SHP77 treated with DMSO at 0.1 percent for 48 hours (cell line): ENCODE measurements at regions not wholly inside any gene's neighbourhood (a gene's known extent, or its start where the extent isn't known, plus 50 kb on each side); places are given as distances from the start of the nearest gene placed in this dataset.
"Not testable (repeated sequence)": the region's sequence is repeated elsewhere in the genome, so short reads cannot be mapped to it uniquely, and the experiment has no call there.

Experiments used
- DNase-seq: peaks from one replicate; lab custom pipeline; 2025; lab: John Stamatoyannopoulos, UW

DNA sequence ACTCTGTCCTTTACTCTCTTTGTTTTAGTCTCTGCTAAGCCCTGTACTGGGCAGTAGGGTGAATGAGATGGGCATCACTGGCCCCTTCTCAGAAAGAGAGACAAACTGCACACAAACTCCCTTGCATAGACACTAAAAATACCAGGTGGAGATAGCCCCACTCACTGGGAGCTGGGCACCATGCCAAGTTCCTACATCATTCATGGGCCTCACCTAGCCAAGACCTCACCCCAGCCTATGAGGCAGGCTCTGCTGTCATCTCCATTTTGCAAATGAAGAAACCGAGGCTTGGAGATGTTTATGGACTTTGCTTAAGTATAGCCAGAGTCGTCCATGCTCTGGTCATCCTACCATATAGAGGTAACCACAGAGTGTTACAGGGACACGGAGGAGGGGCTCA, 499.8 kb upstream of the CDH11 start:
- DNase-seq: peak; percentile 10

DNA sequence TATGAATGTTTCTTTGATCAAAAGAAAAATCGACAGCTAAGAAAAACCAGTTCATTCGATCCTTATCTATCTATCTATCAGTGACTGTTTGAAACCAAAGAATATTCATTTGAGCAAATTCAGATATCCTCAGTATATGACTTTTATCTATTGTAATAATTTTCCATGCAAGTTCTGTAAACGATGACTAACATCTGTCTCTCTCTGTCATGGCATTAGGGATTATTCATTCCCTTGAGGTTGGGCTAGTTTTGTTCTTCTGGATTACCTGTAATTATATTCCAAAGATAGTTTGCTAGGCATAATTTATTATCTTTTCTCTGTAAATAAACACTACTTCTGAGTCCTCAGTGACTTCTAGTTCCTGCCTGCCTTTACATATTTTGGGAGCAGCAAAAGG, 497.7 kb upstream of the CDH11 start:
- no peak for DNase-seq

- no peak for DNase-seq
Measured at GRCh38 chr16:65618931-65619330, 497.1 kb upstream of the CDH11 start.

DNA sequence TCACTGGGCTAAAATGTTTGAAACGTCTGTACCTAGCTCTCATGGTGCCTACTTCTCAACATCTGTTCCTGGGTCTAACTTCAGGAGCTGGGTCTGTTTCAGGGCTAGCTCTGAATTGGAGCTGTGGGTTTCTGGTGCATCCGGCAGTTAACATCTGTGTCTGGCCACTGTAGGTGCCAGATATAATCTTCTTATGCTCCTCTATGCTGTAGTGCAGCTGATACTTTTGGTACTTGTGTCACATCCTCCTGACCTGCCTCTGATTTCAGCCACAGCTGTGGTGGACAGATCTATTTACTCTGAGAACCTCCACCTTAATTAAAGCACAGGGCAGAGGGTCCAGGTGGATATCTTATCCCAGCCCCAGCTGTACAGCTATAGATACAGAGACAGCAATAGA, 496.5 kb upstream of the CDH11 start:
- no peak for DNase-seq

- no peak for DNase-seq
Measured at GRCh38 chr16:65617421-65617820, 495.6 kb upstream of the CDH11 start.

DNA sequence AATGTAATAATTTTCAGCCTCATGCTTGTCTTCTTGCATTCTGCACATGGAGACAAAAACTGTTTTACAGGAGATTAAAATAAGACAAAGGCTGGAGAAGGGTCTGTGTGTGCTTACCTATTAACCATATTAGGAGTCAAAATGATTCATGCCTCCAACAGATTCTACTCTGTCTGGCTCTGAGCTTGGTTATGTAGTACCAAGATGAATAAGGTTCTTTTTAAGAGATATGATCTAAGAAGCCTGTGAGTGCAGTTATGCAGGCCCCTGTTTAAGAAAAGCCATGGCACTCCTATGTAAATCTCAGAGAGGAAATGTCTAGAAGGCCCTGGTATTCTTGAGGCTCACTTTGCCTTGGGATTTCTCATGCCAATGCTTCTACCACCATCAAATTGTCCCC, 486.6 kb upstream of the CDH11 start:
- DNase-seq: no peak

DNA sequence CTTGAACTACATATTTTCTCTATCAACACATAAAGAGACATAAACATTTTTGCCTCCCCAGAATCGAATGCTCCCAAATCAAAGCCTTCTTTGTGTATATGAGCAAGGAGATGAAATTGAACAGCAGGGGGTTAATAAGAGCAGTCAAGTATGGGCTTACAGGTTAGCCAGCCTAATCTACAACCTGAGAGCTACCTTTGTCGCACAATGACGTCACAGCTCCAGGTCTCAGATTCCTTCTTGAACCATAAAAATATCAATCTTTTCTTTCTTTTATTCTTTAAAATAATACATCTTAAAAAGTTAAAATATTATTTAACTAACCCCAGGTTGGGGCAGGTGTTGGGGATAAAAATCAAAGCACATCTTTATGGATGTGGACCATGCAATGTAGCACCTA, 482.9 kb upstream of the CDH11 start:
- DNase-seq: no peak

- DNase-seq: no peak
Measured at GRCh38 chr16:65601781-65602180, 479.9 kb upstream of the CDH11 start.

GRCh38 chr16:65600629-65601028, 478.8 kb upstream of the CDH11 start:
- no peak for DNase-seq

GRCh38 chr16:65600046-65600445, 478.2 kb upstream of the CDH11 start:
- no peak for DNase-seq

DNA sequence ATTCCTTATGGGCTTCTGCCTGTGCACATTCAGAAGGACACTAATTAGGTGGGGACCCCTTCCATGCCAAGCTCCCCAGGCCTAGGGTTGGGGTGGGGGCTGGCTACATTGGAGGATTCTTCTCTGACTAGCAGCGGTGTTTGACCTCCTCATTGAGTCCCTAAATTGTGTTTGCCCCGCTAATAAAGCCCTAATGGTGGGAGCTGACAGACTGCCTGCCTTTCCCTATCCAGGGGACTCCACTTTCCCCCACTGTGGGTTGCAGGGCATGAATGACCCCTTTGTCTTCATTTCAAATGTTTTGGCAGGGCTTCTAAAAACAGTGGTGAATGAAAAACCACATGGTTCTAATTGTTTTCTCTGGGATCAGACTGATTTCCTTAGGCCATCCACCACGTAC, 476.8 kb upstream of the CDH11 start:
- DNase-seq: no peak

GRCh38 chr16:65583498-65583897, 461.6 kb upstream of the CDH11 start:
- no peak for DNase-seq

DNA sequence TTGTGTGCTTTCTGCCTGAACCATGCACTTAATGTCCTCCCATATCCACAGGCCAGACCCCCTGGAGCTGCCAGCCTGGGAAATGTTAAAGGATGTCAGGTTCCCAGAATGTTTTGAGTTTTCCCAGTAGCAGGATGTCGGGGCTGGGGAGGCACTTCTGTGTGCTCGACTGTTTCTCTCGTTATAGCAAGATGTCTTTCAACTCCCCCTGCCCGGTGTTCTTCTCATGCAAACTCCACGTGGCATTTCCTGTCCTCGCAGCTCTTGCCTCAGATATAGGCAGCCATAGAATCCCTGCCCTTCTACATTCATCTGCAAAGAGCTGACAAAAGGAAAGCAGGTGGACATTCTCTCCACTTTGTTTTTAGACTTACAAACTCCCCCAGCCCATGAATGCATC, 457.2 kb upstream of the CDH11 start:
- no peak for DNase-seq

DNA sequence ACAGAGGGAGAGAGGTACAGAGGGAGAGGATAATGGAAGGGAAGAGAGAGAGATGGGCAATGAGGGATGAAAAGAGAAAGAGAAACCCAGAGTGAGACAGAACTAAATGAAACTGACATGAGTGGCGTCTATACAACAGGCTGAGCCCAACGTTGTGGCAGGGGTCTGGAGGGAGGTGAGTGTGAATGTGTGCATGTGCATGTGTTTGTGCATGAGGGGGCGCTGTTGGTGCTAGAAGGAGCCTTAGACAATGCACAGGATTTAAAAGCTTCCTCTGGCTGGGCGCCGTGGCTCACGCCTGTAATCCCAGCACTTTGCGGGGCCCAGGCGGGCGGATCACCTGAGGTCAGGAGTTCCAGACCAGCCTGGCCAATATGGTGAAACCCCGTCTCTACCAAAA, 454.8 kb upstream of the CDH11 start:
- no peak for DNase-seq

GRCh38 chr16:65576139-65576538, 454.3 kb upstream of the CDH11 start:
- DNase-seq: no peak

- no peak for DNase-seq
Measured at GRCh38 chr16:65574326-65574966, 452.6 kb upstream of the CDH11 start.

GRCh38 chr16:65572156-65572555, 450.3 kb upstream of the CDH11 start:
- DNase-seq: no peak

DNA sequence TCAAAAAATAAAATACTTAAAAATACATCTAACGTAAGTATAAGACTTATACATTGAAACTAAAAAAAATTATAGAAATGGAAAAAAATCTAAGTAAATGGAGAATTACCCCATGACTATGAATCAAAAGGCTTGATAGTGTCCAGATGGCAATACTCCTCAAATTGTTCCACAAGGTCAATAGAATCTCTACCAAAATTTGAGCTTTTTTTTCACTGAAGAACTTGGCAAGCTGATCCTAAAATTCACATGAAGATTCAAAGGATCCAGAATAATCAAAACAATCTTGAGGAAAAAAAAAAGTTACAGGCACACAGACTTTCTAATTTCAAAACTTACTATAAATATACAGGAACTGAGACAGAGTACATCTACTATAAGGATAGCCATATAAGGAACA, 448.4 kb upstream of the CDH11 start:
- no peak for DNase-seq

DNA sequence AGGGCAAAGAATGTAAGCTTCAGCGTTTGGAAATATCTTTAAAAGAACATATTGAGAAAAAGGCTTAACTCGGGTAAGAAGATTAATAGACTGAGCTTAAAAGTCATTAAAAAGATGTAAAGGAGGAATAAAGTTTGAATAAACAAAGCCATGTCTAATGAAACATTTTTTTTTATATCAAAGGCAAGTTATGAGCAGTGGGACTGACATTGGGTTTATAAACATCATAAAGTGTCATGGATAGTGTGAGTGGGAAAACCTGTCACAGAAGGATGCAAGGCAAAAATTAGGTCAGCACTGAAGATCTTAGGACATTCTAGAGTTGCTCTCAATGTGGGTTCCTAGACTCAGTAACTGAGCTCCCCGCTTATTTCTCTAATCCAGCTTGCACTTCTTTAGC, 438.0 kb upstream of the CDH11 start:
- no peak for DNase-seq

DNA sequence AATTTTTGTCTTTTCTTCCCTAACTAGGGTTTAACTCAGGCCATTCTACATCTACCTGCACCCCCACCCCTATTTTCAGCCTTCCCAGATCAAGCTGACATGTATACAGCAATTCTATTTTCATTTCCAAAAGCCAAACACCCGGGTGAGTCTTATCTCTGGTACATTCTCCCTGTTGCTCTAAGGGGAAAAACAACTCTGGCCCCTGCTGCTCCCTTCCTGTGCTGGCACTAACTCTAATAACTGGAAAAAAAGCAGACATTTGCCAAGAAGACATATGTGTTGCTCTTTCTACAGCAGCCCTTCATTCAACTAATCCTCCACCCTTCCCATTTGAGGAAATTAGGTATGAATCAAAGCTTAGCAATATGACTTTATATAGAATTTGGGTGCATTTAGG, 427.8 kb upstream of the CDH11 start:
- DNase-seq: not testable (repeated sequence)

DNA sequence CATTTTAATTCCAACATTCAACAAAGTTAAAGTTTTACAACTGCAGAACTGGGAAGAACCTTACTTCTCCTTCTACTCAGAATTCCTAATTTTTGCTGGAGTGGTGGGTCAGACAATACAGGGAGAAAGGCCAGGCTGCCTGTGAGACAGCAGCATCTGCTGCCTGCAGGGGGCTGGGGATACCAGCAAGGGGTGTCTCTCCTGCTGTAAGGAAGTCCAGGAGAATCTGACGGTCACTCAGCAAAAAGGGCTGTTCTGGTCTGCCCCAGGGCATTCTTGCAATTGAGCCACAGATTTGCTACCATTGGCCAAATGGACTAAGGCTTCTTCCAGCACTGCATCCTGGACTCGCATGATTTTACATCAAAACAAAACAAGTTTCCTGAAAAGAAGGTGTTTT, 426.6 kb upstream of the CDH11 start:
- DNase-seq: no peak

DNA sequence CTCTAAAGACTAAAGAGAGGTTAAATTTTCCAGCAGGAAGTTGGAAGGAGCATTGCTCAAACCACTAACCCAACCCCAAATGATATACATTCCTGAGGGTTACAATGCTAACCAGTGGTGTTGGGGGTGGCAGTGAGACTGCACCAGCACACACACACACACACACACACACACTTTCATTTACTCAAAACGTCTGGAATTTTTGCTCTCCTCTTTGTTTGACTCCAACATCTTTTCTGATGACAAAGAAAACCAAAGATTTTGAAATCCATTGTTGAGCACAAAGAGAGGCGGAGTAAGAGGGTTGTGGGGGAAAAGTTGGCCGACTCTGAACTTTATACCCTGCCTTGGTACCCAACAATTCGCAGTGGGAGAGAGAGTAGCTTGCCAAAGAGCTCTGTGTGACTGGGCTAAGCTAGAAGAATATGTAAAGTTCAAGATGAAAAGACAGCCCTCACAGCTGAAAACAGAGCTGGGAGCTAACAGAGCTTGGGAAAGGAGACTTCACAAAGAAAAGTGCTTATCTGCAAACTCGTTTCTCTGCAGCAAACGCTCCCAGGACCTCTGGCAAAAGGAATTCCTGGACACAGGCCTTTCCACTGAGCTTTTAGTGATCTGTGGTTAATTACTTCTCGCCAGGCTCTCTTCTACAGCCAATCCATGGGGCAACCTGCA, 426.0 kb upstream of the CDH11 start:
- DNase-seq: no peak

DNA sequence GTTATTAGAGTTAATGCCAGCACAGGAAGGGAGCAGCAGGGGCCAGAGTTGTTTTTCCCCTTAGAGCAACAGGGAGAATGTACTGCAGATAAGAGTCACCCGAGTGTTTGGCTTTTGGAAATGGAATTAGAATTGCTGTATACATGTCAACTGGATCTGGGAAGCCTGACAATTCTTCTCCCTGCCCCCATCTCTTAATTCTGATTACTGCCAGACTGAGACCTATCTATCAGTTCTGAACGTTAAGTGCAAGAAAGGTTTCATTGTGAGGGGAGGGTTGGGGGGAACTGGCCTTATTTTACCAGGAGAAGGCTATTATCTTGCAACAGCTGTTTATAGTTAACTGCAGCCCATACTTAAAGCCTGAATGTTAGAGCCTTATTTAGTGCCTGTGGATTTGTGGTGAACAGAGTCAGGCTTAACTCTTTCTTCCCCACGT, 424.5 kb upstream of the CDH11 start:
- DNase-seq: no peak

GRCh38 chr16:65545413-65545956, 423.6 kb upstream of the CDH11 start:
- no peak for DNase-seq
